ENCODE measurements at regions not wholly inside any gene's neighbourhood (a gene's known extent, or its start where the extent isn't known, plus 50 kb on each side); places are given as distances from the start of the nearest gene placed in this dataset.
A peak's percentile ranks its signal among the peaks of the same experiment; 100 is the strongest.

GRCh38 chr7:19982841-19983835 is 209.7 kb upstream of the TMEM196 start:
- Mint-ChIP-seq H3K27ac (no peak overlapping the region), H3K4me1 (no peaks in the 10 kb centered on the region), H3K9me3 (peaks cover 27% of the 10 kb centered on the region), H3K27me3 (ENCODE audit: low read depth) (no peaks in the 10 kb centered on the region), H3K36me3 (peaks cover 1% of the 10 kb centered on the region), H3K4me3 (no peak overlapping the region)
- DNase-seq (ENCODE audit: low spot score in 2 of 2, unreplicated experiment in 2 of 2), result no peak
- TF ChIP-seq CTCF (IDR thresholded peaks at IDR 0.05; ENCODE audit: unreplicated experiment), result no peak

DNA sequence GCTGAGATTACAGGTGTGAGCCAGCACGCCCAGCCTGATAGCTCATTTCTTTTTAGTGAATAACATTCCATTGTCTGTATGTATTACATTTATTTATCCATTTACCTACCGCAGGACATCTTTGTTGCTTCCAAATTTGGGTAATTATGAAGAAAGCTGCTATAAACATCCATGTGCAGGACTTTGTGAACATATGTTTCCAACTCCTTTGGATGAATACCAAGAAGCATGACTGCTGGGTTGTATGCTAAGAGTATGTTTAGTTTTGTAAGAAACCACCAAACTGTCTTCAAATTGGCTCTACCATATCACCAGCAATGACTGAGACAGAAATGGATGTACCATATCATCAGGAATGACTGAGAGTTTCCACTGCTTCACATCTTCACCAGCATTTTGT is 200.2 kb upstream of the TMEM196 start:
- H3K9me3 Mint-ChIP-seq, result peaks cover 4% of the 10 kb centered on the region
- peaks cover 12% of the 10 kb centered on the region for H3K4me1 Mint-ChIP-seq
- no peaks in the 10 kb centered on the region for H3K36me3 Mint-ChIP-seq
- DNase-seq (ENCODE audit: low spot score in 2 of 2, unreplicated experiment in 2 of 2), result no peak
- no peak overlapping the region for H3K4me3 Mint-ChIP-seq
- no peak for TF ChIP-seq CTCF (IDR thresholded peaks at IDR 0.05; ENCODE audit: unreplicated experiment)
- no peak overlapping the region for H3K27ac Mint-ChIP-seq
- H3K27me3 Mint-ChIP-seq (ENCODE audit: low read depth), result no peaks in the 10 kb centered on the region

DNA sequence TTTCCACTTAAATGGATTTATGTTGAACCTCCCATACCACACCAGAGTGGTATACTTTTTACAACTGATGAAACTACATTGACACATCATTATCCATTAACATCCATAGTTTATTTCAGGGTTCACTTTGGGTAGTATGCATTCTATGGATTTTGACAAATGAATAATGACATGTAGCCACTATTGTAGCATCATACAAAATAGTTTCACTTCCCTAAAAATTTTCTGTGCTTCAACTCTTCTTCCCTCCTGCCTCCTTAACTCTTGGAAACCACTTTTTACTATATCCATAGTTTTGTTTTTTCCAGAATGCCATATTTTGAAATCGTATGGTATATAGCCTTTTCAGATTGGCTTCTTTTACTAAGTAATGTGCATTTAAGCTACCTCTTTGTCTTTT is 199.5 kb upstream of the TMEM196 start:
- peaks cover 12% of the 10 kb centered on the region for H3K4me1 Mint-ChIP-seq
- no peaks in the 10 kb centered on the region for H3K9me3 Mint-ChIP-seq
- no peak for TF ChIP-seq CTCF (IDR thresholded peaks at IDR 0.05; ENCODE audit: unreplicated experiment)
- no peaks in the 10 kb centered on the region for H3K36me3 Mint-ChIP-seq
- H3K27me3 Mint-ChIP-seq (ENCODE audit: low read depth), result no peaks in the 10 kb centered on the region
- no peak overlapping the region for H3K4me3 Mint-ChIP-seq
- no peak for DNase-seq (ENCODE audit: low spot score in 2 of 2, unreplicated experiment in 2 of 2)
- no peak overlapping the region for H3K27ac Mint-ChIP-seq

GRCh38 chr7:19971956-19972355 is 198.5 kb upstream of the TMEM196 start:
- DNase-seq (ENCODE audit: low spot score in 2 of 2, unreplicated experiment in 2 of 2), result no peak
- Mint-ChIP-seq H3K27ac (no peak overlapping the region), H3K4me1 (peaks cover 12% of the 10 kb centered on the region), H3K36me3 (no peaks in the 10 kb centered on the region), H3K27me3 (ENCODE audit: low read depth) (no peaks in the 10 kb centered on the region), H3K9me3 (no peaks in the 10 kb centered on the region), H3K4me3 (no peak overlapping the region)
- TF ChIP-seq CTCF (IDR thresholded peaks at IDR 0.05; ENCODE audit: unreplicated experiment), result no peak

DNA sequence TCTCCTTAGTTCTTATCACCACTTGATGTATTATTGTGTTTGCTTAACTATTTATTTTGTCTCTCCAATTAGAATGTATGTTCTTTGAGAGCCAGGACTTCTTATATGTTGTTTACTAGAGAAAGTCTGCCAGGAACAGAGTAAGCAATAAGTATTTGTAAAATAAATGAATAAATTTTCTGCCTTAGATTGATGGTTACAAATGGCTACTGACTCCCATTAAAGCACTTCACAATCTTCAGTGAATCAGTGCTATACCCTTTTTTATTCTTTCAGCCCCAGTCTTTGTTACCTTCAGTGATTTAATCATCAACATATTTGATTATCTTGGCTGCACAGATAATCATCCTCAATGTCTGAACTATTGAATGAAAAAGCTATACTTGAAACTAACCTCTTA is 197.1 kb upstream of the TMEM196 start:
- H3K4me3 Mint-ChIP-seq, result no peak overlapping the region

More for the DNA sequence above, 197.1 kb upstream of the TMEM196 start:
- Mint-ChIP-seq H3K27me3 (ENCODE audit: low read depth) (no peaks in the 10 kb centered on the region), H3K27ac (peak overlapping the region; percentile 48), H3K4me1 (peaks cover 12% of the 10 kb centered on the region), H3K36me3 (no peaks in the 10 kb centered on the region), H3K9me3 (no peaks in the 10 kb centered on the region)
- TF ChIP-seq CTCF (IDR thresholded peaks at IDR 0.05; ENCODE audit: unreplicated experiment), result no peak
- DNase-seq (ENCODE audit: low spot score in 2 of 2, unreplicated experiment in 2 of 2), result no peak

Measured in mesothelial cell of epicardium (in vitro differentiated cells).